H9 (cell line): ENCODE measurements at regions not wholly inside any gene's neighbourhood (a gene's known extent, or its start where the extent isn't known, plus 50 kb on each side); places are given as distances from the start of the nearest gene placed in this dataset.

Experiments
- DNase-seq: peaks from one replicate; pipeline ENCODE4 v3.0.0-alpha.2; 2017
- H2AFZ ChIP-seq: one replicate; pipeline ENCODE4 v1.6.1; 2013; ENCODE audit warnings: mild to moderate bottlenecking, low read length, control low read depth, moderate library complexity
- H2AK5ac ChIP-seq: 2 replicates; pipeline ENCODE4 v1.6.1; 2013; ENCODE audit warnings: low read length, control low read depth, mixed read lengths; ENCODE audit not compliant: insufficient read length
- H2BK120ac ChIP-seq: one replicate; pipeline ENCODE4 v1.6.1; 2013; ENCODE audit warnings: low read depth, mild to moderate bottlenecking, low read length, control low read depth, inconsistent platforms; ENCODE audit not compliant: poor library complexity, severe bottlenecking
- H2BK12ac ChIP-seq: 2 replicates; pipeline ENCODE4 v1.6.1; 2013; ENCODE audit warnings: low read length, control low read depth, mixed read lengths, low read depth; ENCODE audit not compliant: insufficient read length
- H2BK15ac ChIP-seq: 2 replicates; pipeline ENCODE4 v1.6.1; 2013; ENCODE audit warnings: low read depth, low read length, control low read depth
- H2BK20ac ChIP-seq: one replicate; pipeline ENCODE4 v1.6.1; 2013; ENCODE audit warnings: low read depth, mild to moderate bottlenecking, low read length, control low read depth, inconsistent platforms; ENCODE audit not compliant: poor library complexity, severe bottlenecking
- H2BK5ac ChIP-seq: 2 replicates; pipeline ENCODE4 v1.6.1; 2013; ENCODE audit warnings: low read length, control low read depth, mixed read lengths; ENCODE audit not compliant: insufficient read length
- H3K14ac ChIP-seq: 2 replicates; pipeline ENCODE4 v1.6.1; 2013; ENCODE audit warnings: low read length, control low read depth; ENCODE audit not compliant: insufficient read depth
- H3K18ac ChIP-seq: 2 replicates; pipeline ENCODE4 v1.6.1; 2013; ENCODE audit warnings: low read depth, mild to moderate bottlenecking, mixed read lengths, low read length, control low read depth; ENCODE audit not compliant: insufficient read length
- H3K23ac ChIP-seq: 2 replicates; pipeline ENCODE4 v1.6.1; 2013; ENCODE audit warnings: low read length, control low read depth, mixed read lengths, low read depth; ENCODE audit not compliant: insufficient read length
- H3K23me2 ChIP-seq: 2 replicates; pipeline ENCODE4 v1.6.1; 2013; ENCODE audit warnings: low read depth, mild to moderate bottlenecking, mixed read lengths, low read length, control low read depth; ENCODE audit not compliant: insufficient read length, poor library complexity, severe bottlenecking
- H3K27ac ChIP-seq: 2 replicates; pipeline ENCODE4 v1.5.1; 2013; ENCODE audit warnings: low read length, control low read depth, mixed read lengths, low read depth; ENCODE audit not compliant: insufficient read length
- H3K27me3 ChIP-seq: 2 replicates; pipeline ENCODE4 v1.6.1; 2013; ENCODE audit warnings: low read length, control low read depth, inconsistent platforms; ENCODE audit not compliant: insufficient read depth
- H3K4ac ChIP-seq: 2 replicates; pipeline ENCODE4 v1.6.1; 2013; ENCODE audit warnings: low read depth, mild to moderate bottlenecking, control low read depth, inconsistent platforms, low read length, moderate library complexity
- H3K4me1 ChIP-seq: 2 replicates; pipeline ENCODE4 v1.6.1; 2013; ENCODE audit warnings: low read length, control low read depth, inconsistent platforms; ENCODE audit not compliant: insufficient read depth
- H3K4me2 ChIP-seq: 2 replicates; pipeline ENCODE4 v1.6.1; 2013; ENCODE audit warnings: low read length, control low read depth, mixed read lengths; ENCODE audit not compliant: insufficient read length, insufficient read depth
- H3K56ac ChIP-seq: 2 replicates; pipeline ENCODE4 v1.6.1; 2013; ENCODE audit warnings: low read depth, mild to moderate bottlenecking, mixed read lengths, low read length, control low read depth; ENCODE audit not compliant: insufficient read length
- H3K79me1 ChIP-seq: 2 replicates; pipeline ENCODE4 v1.6.1; 2013; ENCODE audit warnings: low read depth, mild to moderate bottlenecking, moderate library complexity, low read length, control low read depth, inconsistent platforms; ENCODE audit not compliant: insufficient read depth, poor library complexity, severe bottlenecking
- H3K79me2 ChIP-seq: 2 replicates; pipeline ENCODE4 v1.6.1; 2013; ENCODE audit warnings: low read length, control low read depth, inconsistent platforms; ENCODE audit not compliant: insufficient read depth
- H3K9ac ChIP-seq: 2 replicates; pipeline ENCODE4 v1.6.1; 2013; ENCODE audit warnings: low read length, control low read depth, mixed read lengths; ENCODE audit not compliant: insufficient read length; ENCODE audit errors: extremely low read depth
- H3K9me3 ChIP-seq: one replicate; pipeline ENCODE4 v1.6.1; 2013; ENCODE audit warnings: low read depth, low read length, inconsistent platforms; ENCODE audit not compliant: control insufficient read depth
- H3T11ph ChIP-seq: one replicate; pipeline ENCODE4 v1.6.1; 2013; ENCODE audit warnings: mild to moderate bottlenecking, low read length, control low read depth, inconsistent platforms
- H4K20me1 ChIP-seq: one replicate; pipeline ENCODE4 v1.6.1; 2013; ENCODE audit not compliant: control insufficient read depth, insufficient read length, insufficient read depth
- H4K5ac ChIP-seq: 2 replicates; pipeline ENCODE4 v1.6.1; 2013; ENCODE audit warnings: low read depth, mild to moderate bottlenecking, mixed read lengths, low read length, control low read depth; ENCODE audit not compliant: insufficient read length
- H4K8ac ChIP-seq: replicated peaks from 2 replicates; pipeline ENCODE4 v1.6.1; 2013; ENCODE audit warnings: low read length, control low read depth, mixed read lengths, low read depth; ENCODE audit not compliant: insufficient read length
- H4K91ac ChIP-seq: 2 replicates; pipeline ENCODE4 v1.6.1; 2013; ENCODE audit warnings: low read depth, mild to moderate bottlenecking, moderate library complexity, mixed read lengths, low read length, control low read depth; ENCODE audit not compliant: insufficient read length
- H3K27ac Mint-ChIP-seq, 3 experiments: 2 replicates in 2 of 3; 3 replicates in 1 of 3; pipeline ENCODE4 v1.8.0; 2020 to 2021; ENCODE audit warnings: mixed read lengths in 3 of 3, mild to moderate bottlenecking in 1 of 3, moderate library complexity in 1 of 3
- H3K27me3 Mint-ChIP-seq: 2 replicates; pipeline ENCODE4 v1.8.0; 2021; ENCODE audit warnings: low read depth, mild to moderate bottlenecking, moderate library complexity, mixed read lengths
- H3K36me3 Mint-ChIP-seq, 3 experiments: 2 replicates in 2 of 3; 3 replicates in 1 of 3; pipeline ENCODE4 v1.8.0; 2020 to 2021; ENCODE audit warnings: low read depth in 3 of 3, mixed read lengths in 3 of 3; ENCODE audit not compliant: insufficient read depth in 1 of 3
- H3K4me1 Mint-ChIP-seq, 2 experiments: 2 replicates each; pipeline ENCODE4 v1.8.0; 2020; ENCODE audit warnings: mixed read lengths in 2 of 2
- H3K4me3 Mint-ChIP-seq, 2 experiments: 2 replicates in 1 of 2; 3 replicates in 1 of 2; pipeline ENCODE4 v1.8.0; 2020 to 2021; ENCODE audit warnings: mild to moderate bottlenecking in 2 of 2, mixed read lengths in 2 of 2, moderate library complexity in 1 of 2
- H3K9me3 Mint-ChIP-seq, 2 experiments: 2 replicates in 1 of 2; 3 replicates in 1 of 2; pipeline ENCODE4 v1.8.0; 2020; ENCODE audit warnings: mild to moderate bottlenecking in 2 of 2, mixed read lengths in 2 of 2, moderate library complexity in 1 of 2
- WGBS: extraction: QIAGEN DNeasy Blood & Tissue Kit; methylation state at CpG from one replicate; pipeline ENCODE4 v1.1.7; 2013; ENCODE audit warnings: missing lambda C conversion rate, low lambda C conversion rate, mixed read lengths; ENCODE audit not compliant: insufficient read length; ENCODE audit errors: extremely low coverage; 5-methylcytosine and 5-hydroxymethylcytosine counted together
- TF ChIP-seq, protein P1 (sequence below): fragments of 200-600 bp; sonication (generic); conservative IDR thresholded peaks from 3 replicates; pipeline ENCODE4 v1.8.0; 2021; ENCODE audit warnings: antibody characterized with exemption, mild to moderate bottlenecking

DNA sequence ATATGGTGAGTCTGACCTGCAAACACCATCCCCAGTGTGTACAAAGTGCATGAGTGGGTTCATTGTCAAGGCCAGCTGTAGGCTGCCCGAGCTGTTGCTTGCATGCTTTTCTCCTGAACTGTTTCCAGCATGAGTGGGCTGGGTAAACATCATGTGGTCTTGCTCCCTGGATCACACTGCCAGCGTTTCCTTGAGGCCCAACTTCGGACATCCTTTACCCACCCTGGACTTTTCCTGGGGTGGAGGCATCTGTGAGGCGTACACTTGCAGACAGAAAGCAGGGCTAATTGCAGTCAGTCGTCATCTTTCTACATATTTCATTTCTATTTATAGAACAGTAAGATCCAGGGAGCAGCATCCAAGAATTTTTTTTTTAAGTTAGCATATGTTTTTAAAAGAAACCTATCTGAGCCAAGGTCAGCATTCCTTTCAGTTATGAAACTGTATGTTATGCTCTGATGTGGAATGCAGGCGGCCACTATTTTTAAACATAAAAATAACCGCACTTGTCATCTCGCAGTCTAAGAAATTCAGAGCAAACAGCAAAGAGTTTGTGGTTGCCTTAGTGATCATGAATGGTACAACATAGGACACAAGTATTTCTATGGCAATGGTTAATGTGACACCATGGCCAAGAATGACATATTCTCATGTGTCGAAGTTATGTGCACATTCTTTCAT, 106.5 kb upstream of the DMRT1 start:
- no CpG with 5 or more reads among the region's 9 CpGs for WGBS
- H3K9me3 ChIP-seq = no peaks in the 10 kb centered on the region
- Mint-ChIP-seq H3K4me1 (peaks cover under 1 to 2% of the 10 kb centered on the region in 2 experiments; a peak in 2 of 4 replicates), H3K4me3 (no peak overlapping the region), H3K27me3 (no peaks in the 10 kb centered on the region), H3K36me3 (peaks cover 17 to 37% (median 17%) of the 10 kb centered on the region in 3 experiments; a peak in 6 of 7 replicates), H3K27ac (peak overlapping the region in 1 of 3 experiments; percentile 44; a peak in 2 of 7 replicates), H3K9me3 (no peaks in the 10 kb centered on the region)
- H4K20me1 ChIP-seq = peaks cover 2% of the 10 kb centered on the region
- no peak overlapping the region for H2BK120ac ChIP-seq
- H3K79me1 ChIP-seq = no peaks in the 10 kb centered on the region
- H2AK5ac ChIP-seq = no peak overlapping the region
- H3K18ac ChIP-seq = no peak overlapping the region
- no peak overlapping the region for H4K91ac ChIP-seq
- H4K8ac ChIP-seq = no peak overlapping the region
- no peak overlapping the region for H2BK15ac ChIP-seq
- H3K4me1 ChIP-seq = no peaks in the 10 kb centered on the region
- TF ChIP-seq, protein P1, sequence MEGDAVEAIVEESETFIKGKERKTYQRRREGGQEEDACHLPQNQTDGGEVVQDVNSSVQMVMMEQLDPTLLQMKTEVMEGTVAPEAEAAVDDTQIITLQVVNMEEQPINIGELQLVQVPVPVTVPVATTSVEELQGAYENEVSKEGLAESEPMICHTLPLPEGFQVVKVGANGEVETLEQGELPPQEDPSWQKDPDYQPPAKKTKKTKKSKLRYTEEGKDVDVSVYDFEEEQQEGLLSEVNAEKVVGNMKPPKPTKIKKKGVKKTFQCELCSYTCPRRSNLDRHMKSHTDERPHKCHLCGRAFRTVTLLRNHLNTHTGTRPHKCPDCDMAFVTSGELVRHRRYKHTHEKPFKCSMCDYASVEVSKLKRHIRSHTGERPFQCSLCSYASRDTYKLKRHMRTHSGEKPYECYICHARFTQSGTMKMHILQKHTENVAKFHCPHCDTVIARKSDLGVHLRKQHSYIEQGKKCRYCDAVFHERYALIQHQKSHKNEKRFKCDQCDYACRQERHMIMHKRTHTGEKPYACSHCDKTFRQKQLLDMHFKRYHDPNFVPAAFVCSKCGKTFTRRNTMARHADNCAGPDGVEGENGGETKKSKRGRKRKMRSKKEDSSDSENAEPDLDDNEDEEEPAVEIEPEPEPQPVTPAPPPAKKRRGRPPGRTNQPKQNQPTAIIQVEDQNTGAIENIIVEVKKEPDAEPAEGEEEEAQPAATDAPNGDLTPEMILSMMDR = no peak
- no peak overlapping the region for H3K9ac ChIP-seq
- no peak overlapping the region for H2BK12ac ChIP-seq
- no peak overlapping the region for H3K4ac ChIP-seq
- no peak for DNase-seq
- H3K56ac ChIP-seq = no peak overlapping the region
- H3K79me2 ChIP-seq = no peaks in the 10 kb centered on the region
- H3K27me3 ChIP-seq = no peaks in the 10 kb centered on the region
- no peak overlapping the region for H3K14ac ChIP-seq
- H3K23ac ChIP-seq = no peak overlapping the region
- H2AFZ ChIP-seq = no peak overlapping the region
- no peak overlapping the region for H2BK5ac ChIP-seq
- H3K23me2 ChIP-seq = no peaks in the 10 kb centered on the region
- H3K27ac ChIP-seq = no peak overlapping the region
- no peak overlapping the region for H4K5ac ChIP-seq
- no peak overlapping the region for H3T11ph ChIP-seq
- H2BK20ac ChIP-seq = no peak overlapping the region
- no peak overlapping the region for H3K4me2 ChIP-seq
